Stimulated activated naive CD8-positive, alpha-beta T cell treated with anti-CD3 and anti-CD28 coated beads, Interleukin-15, amount 100 ng/mL, for 72 hours (primary cell): ENCODE measurements at regions not wholly inside any gene's neighbourhood (a gene's known extent, or its start where the extent isn't known, plus 50 kb on each side); places are given as distances from the start of the nearest gene placed in this dataset.
"Not testable (repeated sequence)": the region's sequence is repeated elsewhere in the genome, so short reads cannot be mapped to it uniquely, and the experiment has no call there.

Source experiments
- ATAC-seq: fragments of 150-1000 bp; cut with Tn5 transposase; 2 replicates; pipeline ENCODE4 v1.10.0; 2021; ENCODE audit warnings: mild to moderate bottlenecking, moderate library complexity
- DNase-seq, 2 donors: peaks; one replicate each; pipeline ENCODE4 v3.0.0; 2021 to 2022
- H3K27ac Mint-ChIP-seq, 2 donors: one replicate each; pipeline ENCODE4 v1.8.0; 2022; ENCODE audit warnings: mild to moderate bottlenecking in 2 of 2, mixed read lengths in 2 of 2, moderate library complexity in 2 of 2
- H3K27me3 Mint-ChIP-seq: one replicate; pipeline ENCODE4 v1.8.0; 2022; ENCODE audit warnings: mixed read lengths
- H3K4me1 Mint-ChIP-seq: one replicate; pipeline ENCODE4 v1.8.0; 2022; ENCODE audit warnings: mild to moderate bottlenecking, mixed read lengths
- H3K4me3 Mint-ChIP-seq, 2 donors: one replicate each; pipeline ENCODE4 v1.8.0; 2022; ENCODE audit warnings: mild to moderate bottlenecking in 2 of 2, mixed read lengths in 2 of 2, moderate library complexity in 1 of 2
- H3K9me3 Mint-ChIP-seq, 2 donors: one replicate each; pipeline ENCODE4 v1.8.0; 2022; ENCODE audit warnings: mixed read lengths in 2 of 2

DNA sequence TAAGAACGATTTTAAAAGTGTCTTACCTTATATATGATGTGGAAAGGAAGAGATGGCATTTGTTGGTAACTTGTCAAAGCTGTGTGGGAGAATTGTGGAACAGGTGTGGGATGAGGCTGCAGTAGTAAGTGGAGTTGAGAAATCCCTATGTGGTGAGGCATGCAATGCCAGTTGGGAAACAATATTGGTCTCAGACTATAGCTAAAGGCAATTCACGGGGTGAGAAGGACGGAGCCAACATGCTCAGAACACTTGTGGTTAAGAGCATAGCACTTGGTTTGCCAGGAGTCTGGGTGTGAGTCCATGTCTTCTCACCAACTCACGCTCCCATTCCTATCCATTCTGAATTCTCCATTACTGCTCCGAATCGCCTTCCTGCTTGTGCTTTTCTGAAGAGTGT lies 615.6 kb upstream of the ADAMTS9 start:
- H3K4me1 Mint-ChIP-seq: no peaks in the 10 kb centered on the region
- H3K27me3 Mint-ChIP-seq: no peaks in the 10 kb centered on the region
- H3K9me3 Mint-ChIP-seq: peaks cover 6 to 7% of the 10 kb centered on the region in 2 donors
- H3K4me3 Mint-ChIP-seq: no peak overlapping the region
- ATAC-seq: no peak
- H3K27ac Mint-ChIP-seq: no peak overlapping the region
- DNase-seq: no peak

GRCh38 chr3:65291448-65292125 lies 603.8 kb upstream of the ADAMTS9 start:
- H3K27me3 Mint-ChIP-seq: no peaks in the 10 kb centered on the region
- no peak overlapping the region for H3K27ac Mint-ChIP-seq
- peaks cover 0 to 10% of the 10 kb centered on the region in 2 donors for H3K9me3 Mint-ChIP-seq
- no peaks in the 10 kb centered on the region for H3K4me1 Mint-ChIP-seq
- H3K4me3 Mint-ChIP-seq: no peak overlapping the region
- ATAC-seq: no peak
- DNase-seq: no peak

DNA sequence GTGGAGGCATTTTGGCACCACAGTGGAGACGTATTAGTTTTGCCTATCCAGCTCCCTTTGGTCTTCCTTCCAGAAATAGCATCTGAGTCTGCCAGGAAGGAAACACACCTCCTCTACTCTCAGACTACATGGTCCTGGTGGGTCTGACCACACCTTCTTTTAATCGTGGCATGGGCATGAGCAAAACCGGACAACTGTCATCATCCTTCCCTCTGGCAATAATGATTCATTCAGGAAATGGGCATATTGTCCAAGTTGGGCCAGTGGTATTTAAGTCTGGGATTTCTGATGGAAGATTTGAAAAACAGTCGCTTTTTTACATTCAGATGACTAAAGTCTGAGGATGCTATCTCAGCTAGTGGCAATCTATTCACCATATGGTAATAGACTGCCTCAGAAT lies 601.0 kb upstream of the ADAMTS9 start:
- Mint-ChIP-seq H3K4me3 (no peak overlapping the region), H3K27me3 (no peaks in the 10 kb centered on the region), H3K4me1 (no peaks in the 10 kb centered on the region), H3K27ac (no peak overlapping the region), H3K9me3 (peaks cover 0 to 15% of the 10 kb centered on the region in 2 donors)
- DNase-seq (no peak), ATAC-seq (no peak)

DNA sequence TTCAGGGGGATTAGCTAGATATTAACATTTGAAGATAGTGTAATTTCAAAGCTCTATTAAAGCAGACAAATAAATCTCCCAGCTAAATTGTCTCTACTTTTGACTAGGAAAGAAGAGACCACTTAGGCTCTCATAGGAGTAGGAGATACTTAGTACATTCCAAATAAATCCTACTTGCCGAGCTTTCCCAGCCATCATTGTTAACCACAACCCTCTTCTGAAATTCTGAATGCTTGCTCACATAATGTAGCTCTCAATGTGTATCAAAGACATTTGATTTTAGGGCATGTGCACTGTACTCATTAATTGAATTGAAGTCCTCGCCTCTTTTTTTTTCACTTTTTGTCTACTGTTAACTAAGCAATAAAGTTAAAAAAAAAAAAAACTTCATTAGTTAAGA lies 598.2 kb upstream of the ADAMTS9 start:
- ATAC-seq: no peak
- Mint-ChIP-seq H3K27ac (no peak overlapping the region), H3K4me3 (no peak overlapping the region), H3K27me3 (no peaks in the 10 kb centered on the region), H3K4me1 (no peaks in the 10 kb centered on the region), H3K9me3 (peaks cover 0 to 22% of the 10 kb centered on the region in 2 donors)
- DNase-seq: no peak

GRCh38 chr3:65284961-65285360 lies 597.2 kb upstream of the ADAMTS9 start:
- ATAC-seq (no peak), DNase-seq (no peak)
- H3K27ac Mint-ChIP-seq: no peak overlapping the region
- H3K4me3 Mint-ChIP-seq: no peak overlapping the region
- no peaks in the 10 kb centered on the region for H3K27me3 Mint-ChIP-seq
- H3K9me3 Mint-ChIP-seq: peaks cover 0 to 22% of the 10 kb centered on the region in 2 donors
- H3K4me1 Mint-ChIP-seq: no peaks in the 10 kb centered on the region

DNA sequence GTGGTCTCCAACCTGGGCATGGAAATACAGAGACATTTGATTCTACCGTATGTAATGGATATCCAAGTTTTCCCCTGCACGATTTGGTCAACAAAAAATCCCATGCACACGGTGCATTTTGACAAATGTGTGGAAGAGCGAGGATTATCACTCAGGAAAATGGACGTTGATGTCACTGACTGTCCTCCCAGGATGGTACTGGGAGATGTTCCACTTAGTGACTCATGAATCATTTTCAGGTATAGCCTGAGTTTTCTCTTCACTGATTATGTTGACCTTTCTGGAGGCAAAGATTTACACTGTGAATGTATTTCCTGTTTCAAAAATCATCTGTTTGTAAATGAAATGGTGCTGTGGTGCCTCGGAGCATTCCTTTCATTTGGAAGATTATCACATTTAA lies 596.7 kb upstream of the ADAMTS9 start:
- Mint-ChIP-seq H3K27me3 (no peaks in the 10 kb centered on the region), H3K9me3 (peaks cover 0 to 18% of the 10 kb centered on the region in 2 donors), H3K4me1 (no peaks in the 10 kb centered on the region), H3K27ac (no peak overlapping the region), H3K4me3 (no peak overlapping the region)
- DNase-seq (no peak), ATAC-seq (no peak)

DNA sequence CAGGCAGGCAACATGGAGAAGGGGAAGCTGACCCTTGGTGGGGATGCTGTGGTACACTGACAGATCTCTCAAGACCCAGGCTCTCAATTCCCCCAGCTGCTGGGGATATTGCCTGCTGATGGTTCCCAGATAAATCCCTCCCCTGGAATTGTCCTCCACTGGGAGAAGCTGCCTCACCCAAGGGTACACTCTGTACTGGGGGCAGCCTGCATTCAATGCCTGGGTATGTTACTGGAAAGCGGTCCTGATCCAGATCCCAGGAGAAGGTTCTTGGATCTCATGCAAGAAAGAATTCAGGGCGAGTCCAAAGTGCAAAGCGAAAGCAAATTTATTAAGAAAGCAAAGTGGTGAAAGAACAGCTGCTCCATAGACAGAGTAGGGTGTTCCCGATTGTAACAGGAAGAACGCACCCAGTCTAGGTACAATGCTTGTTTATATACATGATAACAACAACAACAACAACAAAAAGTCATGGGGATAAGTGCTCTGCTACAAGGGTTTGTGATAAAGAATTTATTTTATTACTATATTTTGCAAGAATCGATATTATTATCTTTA lies 591.5 kb upstream of the ADAMTS9 start:
- Mint-ChIP-seq H3K27ac (no peak overlapping the region), H3K9me3 (peaks cover 19 to 23% of the 10 kb centered on the region in 2 donors), H3K4me1 (no peaks in the 10 kb centered on the region), H3K27me3 (no peaks in the 10 kb centered on the region), H3K4me3 (no peak overlapping the region)
- DNase-seq (no peak), ATAC-seq (no peak)

- DNase-seq (no peak), ATAC-seq (no peak)
- Mint-ChIP-seq H3K4me3 (no peak overlapping the region), H3K4me1 (no peaks in the 10 kb centered on the region), H3K9me3 (peaks cover 17 to 19% of the 10 kb centered on the region in 2 donors), H3K27me3 (no peaks in the 10 kb centered on the region), H3K27ac (no peak overlapping the region)
Measured at GRCh38 chr3:65277798-65278197, 590.0 kb upstream of the ADAMTS9 start.

DNA sequence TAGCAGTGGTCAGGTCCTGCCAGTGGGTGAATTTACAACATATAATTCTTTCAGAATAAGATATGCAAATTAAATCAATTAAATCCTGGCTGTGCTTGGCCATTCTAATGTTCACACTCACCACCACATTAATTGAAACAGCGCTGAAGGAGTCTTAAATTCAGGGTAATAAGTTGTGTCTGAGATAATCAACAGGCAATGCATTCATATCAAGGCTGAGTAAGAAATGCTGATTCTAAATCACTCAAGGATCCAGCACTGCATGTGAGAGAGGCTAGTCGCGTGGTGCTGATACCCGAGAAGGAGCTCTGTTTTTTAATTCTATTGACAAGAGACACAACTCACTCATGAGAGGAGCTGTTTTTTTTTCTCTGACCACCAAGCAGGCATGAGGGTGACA lies 588.8 kb upstream of the ADAMTS9 start:
- Mint-ChIP-seq H3K4me1 (no peaks in the 10 kb centered on the region), H3K27ac (no peak overlapping the region), H3K4me3 (no peak overlapping the region), H3K9me3 (peaks cover 13 to 19% of the 10 kb centered on the region in 2 donors), H3K27me3 (no peaks in the 10 kb centered on the region)
- DNase-seq (no peak), ATAC-seq (no peak)

DNA sequence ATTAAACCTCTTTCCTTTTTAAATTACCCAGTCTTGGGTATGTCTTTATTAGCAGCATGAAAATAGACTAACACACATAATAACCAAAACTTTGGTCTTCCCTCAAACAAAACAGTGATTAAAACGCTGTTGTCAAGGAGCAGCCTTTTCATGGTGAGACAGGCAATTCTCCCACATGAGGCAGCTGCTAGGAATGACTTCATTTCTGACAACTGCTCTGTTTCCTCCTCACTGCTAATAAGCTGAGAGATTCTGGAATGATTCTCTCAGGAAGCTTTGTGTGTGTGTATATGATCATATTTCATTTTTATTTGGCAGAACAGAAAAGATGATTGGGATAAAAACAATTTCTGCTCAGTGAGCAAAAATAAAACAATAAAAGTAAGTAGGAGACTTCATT lies 580.6 kb upstream of the ADAMTS9 start:
- H3K27ac Mint-ChIP-seq: no peak overlapping the region

DNA sequence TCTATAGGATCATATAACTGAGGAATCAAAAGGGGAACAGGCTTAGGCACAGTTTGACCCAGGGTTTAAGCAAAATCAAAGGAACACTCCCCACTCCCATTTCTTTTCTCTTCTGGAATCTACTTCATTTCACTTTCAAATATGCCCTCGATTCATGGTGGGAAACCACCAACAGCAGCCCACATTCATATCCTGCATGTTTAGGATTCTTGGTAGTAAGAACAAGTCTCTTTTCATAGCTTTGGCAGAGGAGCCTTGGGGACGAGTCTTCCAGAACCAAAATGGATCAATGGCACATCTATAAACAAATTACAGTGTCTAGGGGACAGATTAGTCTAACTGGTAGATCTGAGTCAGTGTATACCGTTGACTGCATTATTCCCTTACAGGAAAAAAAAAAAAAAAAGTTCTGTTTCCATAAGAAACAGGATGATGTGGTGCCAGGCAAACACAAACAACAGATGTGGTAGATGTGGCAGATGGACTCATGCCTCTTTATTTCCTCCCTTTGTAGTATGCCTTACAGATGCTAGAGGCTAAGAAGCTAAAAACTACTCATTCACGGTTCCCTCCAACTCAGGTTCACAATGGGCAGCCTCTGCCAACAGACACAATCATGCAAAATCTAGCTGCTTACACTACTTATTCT lies 578.3 kb upstream of the ADAMTS9 start:
- Mint-ChIP-seq H3K4me1 (no peaks in the 10 kb centered on the region), H3K9me3 (no peaks in the 10 kb centered on the region), H3K27ac (no peak overlapping the region), H3K4me3 (no peak overlapping the region), H3K27me3 (no peaks in the 10 kb centered on the region)
- no peak for ATAC-seq
- DNase-seq: no peak

More for the DNA sequence above, 580.6 kb upstream of the ADAMTS9 start:
- Mint-ChIP-seq H3K4me3 (no peak overlapping the region), H3K4me1 (no peaks in the 10 kb centered on the region), H3K9me3 (no peaks in the 10 kb centered on the region), H3K27me3 (no peaks in the 10 kb centered on the region)
- no peak for DNase-seq
- ATAC-seq: no peak

- no peak for ATAC-seq
- H3K27ac Mint-ChIP-seq: no peak overlapping the region
- no peaks in the 10 kb centered on the region for H3K9me3 Mint-ChIP-seq
- H3K4me1 Mint-ChIP-seq: no peaks in the 10 kb centered on the region
- H3K4me3 Mint-ChIP-seq: no peak overlapping the region
- H3K27me3 Mint-ChIP-seq: no peaks in the 10 kb centered on the region
- no peak for DNase-seq
Measured at GRCh38 chr3:65265511-65265910, 577.7 kb upstream of the ADAMTS9 start.

DNA sequence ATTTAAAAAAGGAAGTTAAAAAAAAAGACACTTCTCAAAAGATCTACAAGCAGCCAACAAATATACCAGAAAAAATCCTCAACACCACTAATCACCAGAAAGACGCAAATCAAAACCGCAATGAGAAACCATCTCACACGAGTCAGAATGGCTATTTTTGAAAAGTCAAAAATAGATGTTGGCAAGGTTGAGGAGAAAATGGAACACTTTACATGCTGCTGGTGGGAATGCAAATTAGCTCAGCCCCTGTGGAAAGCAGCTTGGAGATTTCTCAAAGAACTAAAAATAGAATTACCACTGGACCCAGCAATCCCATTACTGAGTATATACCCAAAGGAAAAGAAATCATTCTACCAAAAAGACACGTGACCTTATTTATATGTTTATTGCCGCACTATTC lies 574.7 kb upstream of the ADAMTS9 start:
- Mint-ChIP-seq H3K27ac (no peak overlapping the region), H3K4me1 (no peaks in the 10 kb centered on the region), H3K4me3 (no peak overlapping the region), H3K9me3 (no peaks in the 10 kb centered on the region), H3K27me3 (no peaks in the 10 kb centered on the region)
- ATAC-seq (no peak), DNase-seq (no peak)

DNA sequence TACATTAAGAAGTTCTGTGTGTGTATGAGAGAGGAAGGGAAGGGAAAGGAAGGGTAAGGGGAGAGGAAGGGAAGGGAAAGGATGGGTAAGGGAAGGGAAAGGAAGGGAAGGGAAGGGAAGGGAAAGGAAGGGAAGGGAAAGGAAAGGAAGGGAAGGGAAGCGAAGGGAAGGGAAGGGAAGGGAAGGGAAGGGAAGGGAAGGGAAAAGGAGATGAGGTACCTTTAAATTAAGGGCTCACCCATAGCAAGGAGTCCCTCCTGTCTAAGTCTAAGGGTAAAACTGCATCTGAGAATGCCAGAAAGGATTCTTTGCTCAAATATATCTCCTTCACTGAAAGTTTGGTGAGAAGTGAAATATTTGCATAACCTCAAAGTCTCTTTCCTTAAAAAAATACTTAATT lies 572.1 kb upstream of the ADAMTS9 start:
- H3K4me3 Mint-ChIP-seq: no peak overlapping the region
- ATAC-seq (no peak), DNase-seq (no peak)
- H3K9me3 Mint-ChIP-seq: peaks cover 0 to 5% of the 10 kb centered on the region in 2 donors
- peak overlapping the region in 1 of 2 donors; percentile 33 for H3K27ac Mint-ChIP-seq
- no peaks in the 10 kb centered on the region for H3K4me1 Mint-ChIP-seq
- H3K27me3 Mint-ChIP-seq: no peaks in the 10 kb centered on the region

DNA sequence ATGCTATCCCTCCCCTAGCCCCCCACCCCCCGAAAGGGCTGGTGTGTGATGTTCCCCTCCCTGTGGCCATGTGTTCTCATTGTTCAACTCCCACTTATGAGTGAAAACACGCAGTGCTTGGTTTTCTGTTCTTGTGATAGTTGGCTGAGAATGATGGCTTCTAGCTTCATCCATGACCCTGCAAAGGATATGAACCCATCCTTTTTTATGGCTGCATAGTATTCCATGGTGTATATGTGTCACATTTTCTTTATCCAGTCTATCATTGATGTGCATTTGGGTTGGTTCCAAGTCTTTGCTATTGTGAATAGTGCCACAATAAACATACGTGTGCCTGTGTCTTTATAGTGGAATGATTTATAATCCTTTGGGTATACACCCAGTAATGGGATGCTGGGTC lies 565.1 kb upstream of the ADAMTS9 start:
- not testable (repeated sequence) for H3K27ac Mint-ChIP-seq, H3K4me3 Mint-ChIP-seq, ATAC-seq, H3K4me1 Mint-ChIP-seq, DNase-seq, H3K27me3 Mint-ChIP-seq
- peaks cover 7 to 20% of the 10 kb centered on the region in 2 donors for H3K9me3 Mint-ChIP-seq

GRCh38 chr3:65252266-65252665 lies 564.5 kb upstream of the ADAMTS9 start:
- H3K27me3 Mint-ChIP-seq: no peaks in the 10 kb centered on the region
- no peak overlapping the region for H3K27ac Mint-ChIP-seq
- ATAC-seq (no peak), DNase-seq (no peak)
- H3K9me3 Mint-ChIP-seq: peaks cover 7 to 20% of the 10 kb centered on the region in 2 donors
- H3K4me3 Mint-ChIP-seq: no peak overlapping the region
- H3K4me1 Mint-ChIP-seq: no peaks in the 10 kb centered on the region
